Activated CD4-positive, alpha-beta T cell treated with anti-CD3 and anti-CD28 coated beads for 36 hours (primary cell): ENCODE measurements at regions not wholly inside any gene's neighbourhood (a gene's known extent, or its start where the extent isn't known, plus 50 kb on each side); places are given as distances from the start of the nearest gene placed in this dataset.
A peak's percentile ranks its signal among the peaks of the same experiment; 100 is the strongest.

Experiments
- ATAC-seq: fragments of 200-7000 bp; cut with Tn5 transposase; one replicate; pipeline ENCODE4 v1.10.0; 2021; ENCODE audit warnings: mild to moderate bottlenecking, moderate library complexity
- CTCF ChIA-PET: fragments of 350-600 bp; sonication (Branson Sonifier 250); formaldehyde crosslinking; loops from one replicate; lab custom pipeline; 2021; ENCODE audit warnings: antibody characterized with exemption; lab: Charles Lee
- POLR2A ChIA-PET: fragments of 350-600 bp; sonication (Branson Sonifier 250); formaldehyde crosslinking; loops from one replicate; lab custom pipeline; 2021; ENCODE audit warnings: antibody characterized with exemption, inconsistent platforms; lab: Charles Lee
- DNase-seq: peaks from one replicate; pipeline ENCODE4 v3.0.0-alpha.2; 2020
- H3K27ac Mint-ChIP-seq: one replicate; pipeline ENCODE4 v1.8.0; 2021; ENCODE audit warnings: mixed read lengths
- H3K27me3 Mint-ChIP-seq: one replicate; pipeline ENCODE4 v1.8.0; 2021; ENCODE audit warnings: mixed read lengths
- H3K36me3 Mint-ChIP-seq: one replicate; pipeline ENCODE4 v1.8.0; 2021; ENCODE audit warnings: low read depth, mixed read lengths
- H3K4me1 Mint-ChIP-seq: one replicate; pipeline ENCODE4 v1.8.0; 2021; ENCODE audit warnings: mixed read lengths
- H3K4me3 Mint-ChIP-seq: one replicate; pipeline ENCODE4 v1.8.0; 2021; ENCODE audit warnings: mild to moderate bottlenecking, moderate library complexity, mixed read lengths
- H3K9me3 Mint-ChIP-seq: one replicate; pipeline ENCODE4 v1.8.0; 2021; ENCODE audit warnings: low read depth, mixed read lengths
- intact Hi-C, 2 experiments: fragments of 100-400 bp; cut with DNase I in 1 of 2; cut with micrococcal nuclease in 1 of 2; formaldehyde crosslinking; loops; one replicate each; pipeline versions ENCODE4 v1.14.2 to v1.15.1; 2022 to 2024; cut with DNase I, micrococcal nuclease

DNA sequence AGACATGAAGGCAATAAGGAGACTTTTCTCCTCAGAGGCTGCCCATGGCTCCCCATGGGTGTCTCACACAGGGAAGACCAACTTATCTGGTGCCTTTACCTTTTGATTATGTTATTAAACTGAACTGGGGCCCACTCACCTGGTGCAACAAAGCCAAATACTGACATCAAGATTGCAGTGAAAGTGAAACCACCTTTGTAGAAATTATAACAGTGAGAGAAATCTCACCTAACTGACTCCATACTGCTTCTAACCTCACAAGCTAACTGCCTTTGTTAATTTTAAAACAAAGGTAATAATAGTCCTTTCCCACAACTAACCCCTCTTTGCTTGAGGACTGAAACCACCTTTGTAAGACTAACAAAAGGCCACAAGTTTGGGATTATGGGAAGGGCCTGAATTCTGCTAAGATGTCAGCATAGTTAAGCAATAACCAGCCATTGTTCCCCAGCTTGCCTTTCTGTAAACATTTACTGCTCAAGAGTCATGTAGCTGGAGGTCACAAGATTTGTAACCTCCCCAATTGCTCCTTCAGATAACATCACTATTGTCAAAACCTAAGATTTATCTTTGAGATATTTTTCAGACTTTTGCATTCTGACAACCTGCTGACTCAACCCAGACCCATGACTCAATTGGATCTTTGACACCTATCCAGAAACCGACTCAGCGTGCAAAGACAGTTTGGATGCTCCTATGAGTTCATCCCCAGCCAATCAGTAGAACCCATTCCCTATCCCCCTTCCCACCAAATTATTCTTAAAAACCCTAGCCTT is 420.3 kb upstream of the CFAP20DC start:
- Mint-ChIP-seq H3K4me1 (peaks cover 28% of the 10 kb centered on the region), H3K36me3 (peaks cover 13% of the 10 kb centered on the region), H3K9me3 (peaks cover 13% of the 10 kb centered on the region), H3K4me3 (no peak overlapping the region), H3K27me3 (peaks cover 2% of the 10 kb centered on the region), H3K27ac (peak overlapping the region; percentile 59)
- ChIA-PET POLR2A (no interaction called here), CTCF (interaction anchor here (1.1 to 1.3 kb wide), 2 partner anchors 12 to 19 kb away, joined by 4 read pairs; no protein-coding TSS in a partner anchor)
- DNase-seq (peak; percentile 59), ATAC-seq (peak; percentile 86)
- intact Hi-C loops, result loop anchor here in 1 of 2 experiments (1.0 kb wide), 3 partner anchors 13 to 84 kb away; no protein-coding TSS in a partner anchor

- POLR2A ChIA-PET, result no interaction called here
- CTCF ChIA-PET, result interaction anchor here (1.0 kb wide), 1 partner anchor 59 kb away, joined by 3 read pairs; no protein-coding TSS in a partner anchor
- intact Hi-C loops, result no loop called here
- H3K36me3 Mint-ChIP-seq, result peaks cover 13% of the 10 kb centered on the region
- ATAC-seq, result no peak
- no peak overlapping the region for H3K27ac Mint-ChIP-seq
- no peak overlapping the region for H3K4me3 Mint-ChIP-seq
- H3K27me3 Mint-ChIP-seq, result peaks cover 2% of the 10 kb centered on the region
- peaks cover 18% of the 10 kb centered on the region for H3K4me1 Mint-ChIP-seq
- DNase-seq, result no peak
- peaks cover 13% of the 10 kb centered on the region for H3K9me3 Mint-ChIP-seq
Measured at GRCh38 chr3:59467476-59467875, 417.7 kb upstream of the CFAP20DC start.

- Mint-ChIP-seq H3K36me3 (no peaks in the 10 kb centered on the region), H3K9me3 (peaks cover 4% of the 10 kb centered on the region), H3K27ac (no peak overlapping the region), H3K4me1 (peaks cover 2% of the 10 kb centered on the region), H3K27me3 (no peaks in the 10 kb centered on the region), H3K4me3 (no peak overlapping the region)
- no peak for ATAC-seq
- DNase-seq, result no peak
- ChIA-PET CTCF (no interaction called here), POLR2A (no interaction called here)
- intact Hi-C loops, result no loop called here
Measured at GRCh38 chr3:59464187-59464586, 414.4 kb upstream of the CFAP20DC start.

GRCh38 chr3:59463253-59463652 is 413.4 kb upstream of the CFAP20DC start:
- POLR2A ChIA-PET, result no interaction called here
- intact Hi-C loops, result no loop called here
- Mint-ChIP-seq H3K36me3 (no peaks in the 10 kb centered on the region), H3K27me3 (no peaks in the 10 kb centered on the region), H3K9me3 (peaks cover 4% of the 10 kb centered on the region), H3K4me1 (no peaks in the 10 kb centered on the region), H3K4me3 (no peak overlapping the region), H3K27ac (no peak overlapping the region)
- no peak for ATAC-seq
- CTCF ChIA-PET, result interaction anchor here (0.9 kb wide), 1 partner anchor 181 kb away, joined by 3 read pairs; no protein-coding TSS in a partner anchor
- DNase-seq, result no peak

GRCh38 chr3:59460068-59460467 is 410.2 kb upstream of the CFAP20DC start:
- DNase-seq (no peak), ATAC-seq (no peak)
- intact Hi-C loops, result no loop called here
- no peak overlapping the region for H3K27ac Mint-ChIP-seq
- H3K4me3 Mint-ChIP-seq, result no peak overlapping the region
- CTCF ChIA-PET, result no interaction called here
- H3K4me1 Mint-ChIP-seq, result peaks cover 20% of the 10 kb centered on the region
- no peaks in the 10 kb centered on the region for H3K27me3 Mint-ChIP-seq
- peaks cover 4% of the 10 kb centered on the region for H3K9me3 Mint-ChIP-seq
- POLR2A ChIA-PET, result no interaction called here
- H3K36me3 Mint-ChIP-seq, result no peaks in the 10 kb centered on the region

GRCh38 chr3:59456852-59457485 is 407.1 kb upstream of the CFAP20DC start:
- H3K4me3 Mint-ChIP-seq, result no peak overlapping the region
- POLR2A ChIA-PET, result interaction anchor here (0.8 to 1.1 kb wide), 3 partner anchors 13 to 985 kb away, joined by 4 to 7 read pairs (median 4); no protein-coding TSS in a partner anchor
- peak; percentile 70 for DNase-seq
- H3K27me3 Mint-ChIP-seq, result no peaks in the 10 kb centered on the region
- H3K4me1 Mint-ChIP-seq, result peaks cover 40% of the 10 kb centered on the region
- H3K27ac Mint-ChIP-seq, result no peak overlapping the region
- CTCF ChIA-PET, result interaction anchor here (0.5 to 1.1 kb wide), 4 partner anchors 33 to 276 kb away, joined by 3 read pairs; no protein-coding TSS in a partner anchor
- H3K36me3 Mint-ChIP-seq, result peaks cover 4% of the 10 kb centered on the region
- peak; percentile 96 for ATAC-seq
- intact Hi-C loops, result loop anchor here (1.0 to 10.0 kb wide), 5 partner anchors 13 to 408 kb away; no protein-coding TSS in a partner anchor
- H3K9me3 Mint-ChIP-seq, result peaks cover 4% of the 10 kb centered on the region

DNA sequence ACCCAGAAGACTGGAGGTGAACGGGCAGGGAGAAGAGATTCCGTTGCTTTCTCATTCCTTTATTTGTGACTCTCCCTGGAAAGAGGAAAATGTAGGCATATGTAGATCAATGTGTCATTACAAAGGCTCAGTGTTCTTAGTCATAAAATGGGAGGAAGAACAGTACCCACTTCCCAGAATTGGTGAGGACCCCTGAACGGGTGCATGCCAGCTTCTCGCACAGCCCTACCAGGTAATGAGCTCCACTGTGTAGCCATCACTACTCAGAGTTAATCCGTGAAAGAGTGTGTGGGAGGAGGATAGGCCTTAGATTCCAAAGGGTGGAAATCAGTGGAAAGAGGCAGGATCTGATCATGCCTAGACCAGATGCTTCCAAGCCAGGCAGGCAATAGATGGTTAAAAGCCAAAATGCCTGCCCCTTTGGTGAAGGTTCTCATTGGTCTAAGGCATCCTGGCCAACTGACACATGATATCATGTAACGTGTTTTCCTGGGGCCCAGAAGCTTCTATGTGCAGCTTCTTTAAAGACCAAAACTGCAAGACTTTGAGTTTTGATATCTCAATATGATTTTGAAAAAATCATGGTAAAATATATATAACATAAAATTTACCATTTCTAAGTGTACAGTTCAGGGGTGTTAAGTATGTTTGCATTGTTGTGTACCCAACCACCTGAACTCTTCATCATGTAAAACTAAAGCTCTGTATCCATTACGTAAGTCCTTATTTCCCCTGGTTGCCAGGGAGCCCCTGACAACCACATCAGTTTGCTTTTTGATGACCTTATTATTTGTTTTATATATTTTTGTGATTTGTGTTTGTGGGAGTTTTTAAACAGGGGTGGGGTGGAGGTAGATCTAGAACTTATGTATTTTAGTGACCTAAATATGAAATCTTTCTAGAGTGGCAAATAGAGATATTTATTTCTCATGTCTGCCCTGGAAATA is 402.2 kb upstream of the CFAP20DC start:
- peaks cover 72% of the 10 kb centered on the region for H3K4me1 Mint-ChIP-seq
- H3K9me3 Mint-ChIP-seq, result peaks cover 3% of the 10 kb centered on the region
- ATAC-seq (peak; percentile 20), DNase-seq (no peak)
- peak overlapping the region; percentile 96 for H3K27ac Mint-ChIP-seq
- peaks cover 7% of the 10 kb centered on the region for H3K36me3 Mint-ChIP-seq
- ChIA-PET CTCF (interaction anchor here (0.8 to 1.6 kb wide), 7 partner anchors 8 to 142 kb away, joined by 3 to 6 read pairs (median 3); no protein-coding TSS in a partner anchor), POLR2A (interaction anchor here (1.0 kb wide), 1 partner anchor 107 kb away, joined by 4 read pairs; no protein-coding TSS in a partner anchor)
- intact Hi-C loops, result loop anchor here (1.0 to 10.0 kb wide), 13 partner anchors 18 to 413 kb away; partner anchors contain the start of gene CFAP20DC (in 1 of the 2)
- H3K27me3 Mint-ChIP-seq, result no peaks in the 10 kb centered on the region
- peak overlapping the region; percentile 50 for H3K4me3 Mint-ChIP-seq

DNA sequence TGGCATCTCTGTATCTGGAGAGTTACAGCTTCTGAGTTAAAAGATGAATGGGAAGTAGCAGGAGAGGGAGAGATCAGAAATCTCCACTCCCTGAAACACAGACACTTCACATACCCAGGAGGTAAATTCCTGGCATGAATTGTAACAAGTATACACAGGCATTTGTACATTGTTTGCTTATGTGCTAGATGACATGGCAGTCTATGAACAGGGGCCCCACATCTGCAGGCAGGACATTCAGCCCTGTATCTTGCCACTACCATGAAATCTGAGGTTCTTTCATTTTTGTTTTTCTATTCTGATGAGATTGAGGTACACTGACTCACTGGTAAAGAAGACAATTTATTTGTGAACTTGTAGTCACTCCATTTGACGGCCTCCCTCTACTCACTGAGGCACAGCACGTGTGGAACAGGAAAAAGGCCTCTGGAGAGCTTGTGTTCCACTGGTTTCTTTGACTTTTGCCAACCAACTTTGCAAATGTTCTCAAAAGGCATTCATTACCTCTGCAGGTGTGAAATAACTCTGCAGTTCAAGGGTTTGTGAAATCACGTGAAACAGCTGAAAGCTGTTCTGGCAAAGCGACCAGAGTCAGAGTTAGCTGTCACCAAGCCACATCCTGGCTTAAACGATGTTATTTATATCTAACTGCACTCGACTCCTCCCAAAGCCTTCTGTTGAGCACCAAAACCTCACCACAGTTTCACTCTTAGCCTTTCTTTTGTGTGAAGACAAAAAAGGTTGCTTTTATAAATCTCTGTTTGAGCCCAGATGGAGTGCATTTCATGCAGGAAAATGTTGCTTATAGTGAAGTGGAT is 401.3 kb upstream of the CFAP20DC start:
- Mint-ChIP-seq H3K36me3 (peaks cover 7% of the 10 kb centered on the region), H3K27ac (peak overlapping the region; percentile 96), H3K4me1 (peaks cover 73% of the 10 kb centered on the region), H3K4me3 (peak overlapping the region; percentile 50), H3K9me3 (peaks cover 3% of the 10 kb centered on the region), H3K27me3 (no peaks in the 10 kb centered on the region)
- ChIA-PET CTCF (interaction anchor here (0.8 to 1.6 kb wide), 4 partner anchors 19 to 143 kb away, joined by 3 to 6 read pairs (median 4); no protein-coding TSS in a partner anchor), POLR2A (interaction anchor here (0.7 to 1.0 kb wide), 2 partner anchors 78 to 108 kb away, joined by 4 read pairs; no protein-coding TSS in a partner anchor)
- DNase-seq (peak; percentile 72), ATAC-seq (peak; percentile 92)
- intact Hi-C loops, result loop anchor here (1.0 to 10.0 kb wide), 13 partner anchors 19 to 414 kb away; partner anchors contain the start of gene CFAP20DC (in 1 of the 2)

- DNase-seq (no peak), ATAC-seq (no peak)
- Mint-ChIP-seq H3K4me3 (no peak overlapping the region), H3K4me1 (peaks cover 81% of the 10 kb centered on the region), H3K27me3 (no peaks in the 10 kb centered on the region), H3K36me3 (peaks cover 7% of the 10 kb centered on the region), H3K9me3 (peaks cover 3% of the 10 kb centered on the region), H3K27ac (peak overlapping the region; percentile 96)
- POLR2A ChIA-PET, result no interaction called here
- CTCF ChIA-PET, result interaction anchor here (0.6 to 1.6 kb wide), 3 partner anchors 13 to 1074 kb away, joined by 3 to 6 read pairs (median 4); no protein-coding TSS in a partner anchor
- intact Hi-C loops, result loop anchor here (2.0 to 10.0 kb wide), 5 partner anchors 52 to 414 kb away; no protein-coding TSS in a partner anchor
Measured at GRCh38 chr3:59450437-59450836, 400.6 kb upstream of the CFAP20DC start.
